ENCODE measurements at regions not wholly inside any gene's neighbourhood (a gene's known extent, or its start where the extent isn't known, plus 50 kb on each side); places are given as distances from the start of the nearest gene placed in this dataset.
"Not testable (repeated sequence)": the region's sequence is repeated elsewhere in the genome, so short reads cannot be mapped to it uniquely, and the experiment has no call there.

DNA sequence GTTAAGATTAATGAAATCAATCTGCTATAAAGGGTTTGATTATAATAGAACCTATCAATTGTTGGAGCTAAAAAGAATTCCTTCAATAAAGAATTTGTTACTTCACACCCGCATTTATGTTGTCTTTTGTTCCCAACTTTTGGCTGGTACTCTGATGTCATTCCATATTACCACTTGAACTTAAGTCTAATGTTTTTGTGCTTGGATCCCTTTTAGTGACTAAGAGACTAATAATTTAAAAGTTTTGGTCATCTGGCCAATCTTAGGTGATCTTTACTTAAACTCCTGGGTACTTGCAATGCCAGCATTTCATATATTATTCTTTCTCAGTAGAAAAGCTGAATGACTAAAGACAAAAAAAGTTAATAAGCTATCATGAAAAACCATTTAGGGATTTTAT, 113.0 kb downstream of the TMEM30B start:
- peak; percentile 53 for DNase-seq (ENCODE audit: low read depth, low spot score)

DNA sequence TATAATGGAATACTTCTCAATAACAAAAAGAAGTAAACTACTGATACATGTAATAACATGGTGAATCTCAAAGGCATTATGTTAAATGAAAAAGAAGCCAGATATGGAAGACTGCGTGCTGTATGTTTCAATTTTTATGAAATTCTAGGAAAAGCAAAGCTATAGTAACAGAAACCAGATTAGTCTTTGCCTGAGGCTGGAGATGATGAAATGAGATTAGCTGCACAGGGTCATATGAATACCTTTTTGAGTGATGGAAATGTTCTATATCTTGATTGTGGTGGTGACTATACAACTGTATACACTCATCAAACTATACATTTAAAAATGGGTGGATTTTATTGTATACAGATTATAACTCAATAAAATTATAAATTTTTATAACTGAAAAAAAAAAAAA, 113.5 kb downstream of the TMEM30B start:
- no peak for DNase-seq (ENCODE audit: low read depth, low spot score)

DNA sequence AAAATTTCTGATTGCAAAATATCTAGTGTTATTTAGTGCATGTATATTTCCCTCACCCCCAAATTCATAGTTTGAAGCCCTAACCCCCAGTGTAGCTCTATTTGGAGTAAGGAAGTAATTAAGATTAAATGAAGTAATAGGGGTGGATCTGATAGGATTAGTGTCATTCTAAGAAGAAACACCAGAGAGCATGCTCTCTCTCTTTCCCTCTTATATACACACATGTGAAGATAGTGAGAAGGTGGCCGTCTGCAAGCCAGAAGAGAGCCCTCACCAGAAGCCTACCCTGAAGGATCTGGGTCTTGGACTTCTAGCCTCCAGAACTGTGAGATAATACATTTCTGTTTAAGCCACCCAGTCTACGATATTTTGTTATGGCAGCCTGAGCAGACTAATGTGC, 120.3 kb downstream of the TMEM30B start:
- no peak for DNase-seq (ENCODE audit: low read depth, low spot score)

DNA sequence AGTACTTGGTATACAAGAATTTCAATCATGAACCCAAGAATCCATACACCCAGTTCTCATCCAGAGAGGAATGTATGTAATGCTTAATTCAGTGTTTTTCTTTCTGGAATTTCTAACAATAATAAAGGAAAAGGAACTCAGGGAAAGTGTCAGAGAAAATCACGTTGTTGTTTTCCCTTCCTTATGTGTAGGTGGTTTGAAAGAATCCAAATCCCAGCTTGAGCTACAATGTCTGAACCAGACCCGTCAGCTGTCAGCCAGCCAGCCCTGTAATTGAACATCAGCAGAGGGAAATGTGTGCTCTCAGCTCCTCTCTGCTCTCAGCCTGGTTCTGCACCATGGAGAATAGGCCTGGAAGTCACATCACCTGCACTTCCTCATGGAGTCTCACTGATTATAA, 126.5 kb downstream of the TMEM30B start:
- DNase-seq (ENCODE audit: low read depth, low spot score), result peak; percentile 77

DNA sequence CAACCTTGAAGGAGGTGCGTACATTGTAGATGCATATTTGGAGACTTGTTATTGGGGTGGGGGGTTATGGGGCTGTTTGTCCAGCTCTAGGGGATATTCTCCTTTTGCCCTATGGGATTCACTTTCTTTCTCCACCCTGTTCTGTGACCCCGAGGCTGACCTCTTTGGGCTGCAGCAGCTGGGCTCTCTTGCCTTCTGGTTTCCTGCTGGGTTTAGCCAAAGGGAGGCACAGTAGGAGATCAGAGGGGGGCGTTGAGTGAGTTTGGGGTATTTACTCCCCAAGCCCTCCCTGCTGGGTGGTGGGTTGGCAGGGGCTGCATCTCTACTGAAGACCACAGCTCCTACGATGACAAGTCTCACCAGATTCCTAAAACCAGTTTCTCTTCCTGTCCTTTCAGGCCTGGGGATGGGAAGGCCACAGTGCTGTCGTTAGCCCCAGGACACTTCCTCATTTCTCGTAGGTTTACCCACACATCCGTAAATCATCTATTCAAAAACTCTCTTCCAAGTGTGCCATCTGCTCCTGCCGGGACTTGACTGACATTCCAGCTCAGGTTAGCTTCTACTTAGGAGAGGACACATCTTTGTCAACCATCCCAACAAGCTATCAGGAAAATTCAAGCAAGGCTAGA, 127.1 kb downstream of the TMEM30B start:
- no peak for DNase-seq (ENCODE audit: low read depth, low spot score)

DNA sequence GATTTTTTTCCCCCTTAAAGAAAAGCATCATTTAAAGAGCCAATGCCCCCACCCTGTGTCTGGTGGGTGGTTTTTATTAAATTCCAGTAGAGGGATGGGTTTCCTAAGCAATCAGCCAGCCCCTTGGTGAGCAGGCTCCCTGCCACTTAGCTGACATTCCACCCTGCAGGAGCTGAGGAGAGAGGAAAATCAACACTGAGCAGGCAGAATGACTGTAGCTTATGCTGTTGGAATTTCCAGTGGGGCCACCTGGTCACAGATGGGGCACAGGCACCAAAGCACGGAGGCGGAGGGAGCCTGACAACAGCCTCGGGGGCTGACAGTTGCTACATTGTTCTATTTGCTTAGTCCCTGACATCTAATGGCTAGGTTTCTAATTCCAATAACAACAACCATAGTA, 127.7 kb downstream of the TMEM30B start:
- DNase-seq (ENCODE audit: low read depth, low spot score), result peak; percentile 87

DNA sequence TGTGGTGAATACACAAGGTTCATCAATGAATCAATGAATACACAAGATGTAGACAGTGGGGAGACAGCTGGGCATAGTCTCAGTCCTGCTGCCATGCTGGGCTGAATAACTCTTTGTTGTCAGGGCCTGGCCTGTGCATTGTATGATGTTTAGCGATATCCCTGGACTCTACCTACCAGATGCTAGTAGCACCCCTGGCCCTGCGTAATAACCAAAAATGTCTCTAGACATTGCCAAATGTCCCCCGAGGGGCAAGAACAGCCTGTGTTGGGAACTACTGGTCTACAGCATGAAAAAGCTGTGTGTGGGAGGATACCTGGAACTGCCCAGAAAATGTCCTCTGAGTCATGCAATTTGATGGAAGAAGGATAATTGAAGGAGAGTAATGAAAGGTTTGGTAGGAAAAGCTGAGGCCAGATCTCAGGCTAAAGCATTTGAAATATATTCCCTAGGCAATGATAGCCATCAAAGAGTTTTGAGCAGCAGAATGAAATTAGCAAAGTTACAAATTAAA, 128.2 kb downstream of the TMEM30B start:
- DNase-seq (ENCODE audit: low read depth, low spot score), result peak; percentile 78

DNA sequence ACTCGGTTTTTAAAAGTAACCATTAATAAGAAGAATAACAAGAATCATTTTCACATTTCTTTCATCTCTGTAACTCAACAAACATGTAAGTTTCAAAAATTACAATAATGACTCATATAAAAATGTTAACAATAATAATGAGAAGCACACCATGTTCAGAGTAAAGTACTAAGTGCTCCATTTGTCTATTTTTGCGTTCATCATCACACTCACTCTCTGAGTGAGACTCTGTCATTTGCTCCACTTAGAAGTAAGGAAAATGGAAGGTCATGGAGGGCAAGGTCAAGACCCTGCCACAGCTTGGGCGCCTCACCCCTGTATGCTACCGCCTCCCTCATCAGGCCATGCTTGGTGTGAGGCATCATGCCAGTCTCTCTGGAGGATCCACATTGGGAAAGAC, 129.9 kb downstream of the TMEM30B start:
- no peak for DNase-seq (ENCODE audit: low read depth, low spot score)

DNA sequence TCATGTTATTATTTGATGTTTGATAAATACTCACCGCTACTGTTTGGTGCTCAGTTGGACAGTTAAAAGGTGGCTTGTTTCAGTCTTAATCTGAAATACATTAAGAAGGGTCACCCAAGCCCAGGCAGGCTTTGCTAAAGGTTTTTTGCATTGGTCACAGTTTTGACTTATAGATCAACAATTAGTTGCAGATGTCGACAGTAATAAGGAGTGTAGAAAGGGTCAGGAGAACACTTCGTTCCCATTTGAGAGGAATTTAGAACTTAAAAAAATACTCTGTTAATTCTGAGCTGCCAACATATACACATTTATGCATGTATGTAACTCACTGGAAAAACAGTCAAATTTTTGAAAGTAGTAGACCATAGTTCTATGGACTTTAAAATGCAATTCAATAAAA, 130.3 kb downstream of the TMEM30B start:
- no peak for DNase-seq (ENCODE audit: low read depth, low spot score)

DNA sequence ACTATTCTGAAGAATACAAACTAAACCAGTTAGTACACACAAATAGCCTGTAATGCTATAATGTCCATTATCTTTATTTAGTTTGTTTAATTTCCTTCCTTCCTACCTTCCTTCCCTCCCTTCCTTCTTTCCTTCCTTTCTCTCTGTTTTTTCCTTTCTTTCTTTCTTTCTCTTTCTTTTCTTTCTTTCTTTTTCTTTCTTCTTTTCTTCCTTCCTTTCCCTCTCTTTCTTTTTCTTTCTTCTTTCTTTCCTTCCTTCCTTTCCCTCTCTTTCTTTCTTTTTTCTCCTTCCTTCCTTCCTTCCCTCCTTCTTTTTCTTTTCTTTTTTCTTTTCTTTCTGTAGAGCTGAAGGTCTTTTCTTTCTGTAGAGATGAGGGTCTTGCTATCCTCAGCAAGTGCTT, 131.2 kb downstream of the TMEM30B start:
- no peak for DNase-seq (ENCODE audit: low read depth, low spot score)

DNA sequence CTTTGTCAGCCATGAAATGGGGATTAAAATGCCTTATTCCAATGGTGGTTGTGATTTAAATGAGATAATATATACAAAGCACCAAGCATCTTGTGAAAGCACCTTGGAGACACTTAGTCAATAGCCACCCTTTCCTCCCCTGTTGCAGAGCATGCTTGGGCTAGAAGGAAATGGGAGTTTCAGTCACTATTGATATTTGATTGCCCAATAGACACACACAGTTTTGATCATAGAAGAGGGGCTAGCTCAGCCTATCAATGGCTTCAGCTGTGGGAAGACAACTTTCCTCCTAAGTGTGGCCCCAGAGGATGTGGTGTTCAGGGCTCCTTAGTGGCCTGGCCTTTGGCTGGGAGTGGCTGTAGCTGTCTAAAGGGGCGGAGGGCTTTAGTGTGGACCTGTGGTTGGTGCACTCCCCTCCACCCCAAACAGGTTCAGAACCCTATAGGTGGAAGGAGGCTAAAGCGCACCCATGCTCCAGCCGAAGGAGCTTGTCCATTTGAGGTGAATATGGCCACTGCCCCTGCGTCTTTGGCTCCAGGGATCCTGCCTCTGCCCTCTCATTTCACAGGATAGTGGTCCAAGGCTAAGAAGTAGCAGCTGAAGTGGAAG, 132.3 kb downstream of the TMEM30B start:
- no peak for DNase-seq (ENCODE audit: low read depth, low spot score)

DNA sequence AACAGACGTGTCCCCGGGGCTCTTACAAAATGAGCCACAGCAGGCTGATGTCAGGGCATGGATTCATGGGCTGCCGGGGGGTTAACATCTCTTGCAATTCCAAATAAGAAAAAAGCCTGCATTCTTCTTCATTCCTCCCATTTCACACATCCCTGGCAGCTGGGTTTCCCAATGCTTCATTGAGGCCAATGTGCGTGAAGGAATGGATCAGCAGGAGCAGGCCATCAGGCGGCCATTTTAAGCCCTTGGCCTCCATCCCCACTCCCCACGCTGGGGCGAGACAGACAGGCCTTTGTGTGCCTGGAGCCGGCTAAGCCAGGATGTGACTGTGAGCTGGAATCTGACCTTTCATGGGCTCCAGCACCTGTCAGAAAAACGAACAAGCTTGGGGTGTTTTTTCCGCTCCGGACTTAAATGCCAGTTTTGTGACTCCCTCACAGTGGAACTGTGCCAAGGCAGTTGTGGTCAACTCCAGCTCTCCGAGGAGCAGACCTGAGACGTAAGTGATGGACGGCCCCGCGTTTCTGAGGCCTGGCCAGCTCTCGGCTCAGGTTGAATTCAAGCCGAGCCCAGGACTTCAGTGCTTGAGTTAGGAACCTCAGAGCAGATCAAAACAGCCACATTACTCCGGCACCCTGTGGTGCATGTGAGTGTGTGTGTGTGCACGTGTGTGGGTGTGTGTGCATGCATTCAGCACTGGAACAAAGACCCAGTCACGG, 133.1 kb downstream of the TMEM30B start:
- peak; percentile 99 for DNase-seq (ENCODE audit: low read depth, low spot score)

DNA sequence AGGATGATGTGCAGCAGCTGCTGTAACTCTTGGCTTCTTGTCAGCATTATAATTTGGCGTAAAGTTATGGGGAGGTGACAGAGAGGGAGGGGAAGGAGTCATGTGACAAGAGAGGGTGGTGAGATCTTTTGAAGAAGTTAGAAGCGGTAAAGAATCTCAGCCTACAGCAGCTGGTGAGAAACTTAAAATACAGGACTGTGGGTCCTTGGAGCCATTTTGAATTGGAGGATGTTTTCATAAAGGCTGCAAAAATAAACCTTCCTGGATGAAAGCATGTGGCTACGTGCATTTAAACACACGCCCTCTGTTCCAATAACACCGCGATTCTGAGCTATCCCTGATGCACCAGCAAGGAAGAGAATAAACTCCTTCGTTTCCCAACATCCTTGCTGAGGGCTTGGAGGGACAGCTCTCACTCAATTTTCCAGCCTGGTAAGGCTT, 133.7 kb downstream of the TMEM30B start:
- peak; percentile 46 for DNase-seq (ENCODE audit: low read depth, low spot score)

DNA sequence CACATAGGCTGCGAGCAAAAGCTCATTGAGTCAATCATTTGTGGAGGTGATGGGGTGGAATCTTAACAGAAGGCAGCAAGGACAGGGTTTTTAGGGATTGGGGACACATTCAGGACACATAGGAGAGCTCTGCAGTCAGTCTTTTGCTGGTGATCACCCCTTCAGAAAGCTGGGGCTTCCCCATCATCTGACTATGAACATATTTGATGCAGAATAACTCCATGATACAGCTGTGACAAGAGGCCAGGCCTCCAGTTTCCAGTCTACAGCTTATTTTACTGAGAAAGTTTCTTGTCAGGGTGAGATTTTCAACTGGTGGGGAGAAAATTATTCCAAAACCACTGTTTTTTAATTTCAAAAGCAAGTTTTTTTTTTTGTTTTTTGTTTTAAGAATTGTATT, 134.2 kb downstream of the TMEM30B start:
- DNase-seq (ENCODE audit: low read depth, low spot score), result no peak

DNA sequence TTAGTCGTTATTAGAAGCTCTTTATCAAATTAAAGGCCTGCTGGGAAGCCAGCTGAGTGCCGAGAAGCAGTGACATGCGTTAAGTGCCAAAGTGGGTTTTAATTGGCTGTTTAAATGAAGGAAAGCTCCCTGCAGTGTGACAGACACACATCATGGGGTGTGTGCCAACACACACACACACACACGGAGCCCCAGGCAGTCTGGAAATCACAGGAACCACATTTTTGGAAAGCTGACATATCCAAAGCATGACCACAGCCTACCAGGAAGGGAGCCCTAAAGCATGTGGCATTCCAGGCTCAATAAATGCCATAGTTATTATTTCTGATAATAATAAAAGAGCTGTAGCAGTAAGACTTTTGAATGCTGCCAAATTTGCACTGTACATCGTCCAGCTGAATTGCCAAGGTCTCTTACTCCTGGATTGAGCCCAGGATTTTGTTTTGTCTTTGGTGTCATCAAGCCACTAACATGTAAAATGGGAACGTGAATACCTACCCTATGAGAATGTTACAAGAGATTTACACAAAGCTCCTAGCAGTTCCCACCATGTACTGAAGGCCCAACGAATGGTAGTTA, 135.1 kb downstream of the TMEM30B start:
- peak; percentile 93 for DNase-seq (ENCODE audit: low read depth, low spot score)

DNA sequence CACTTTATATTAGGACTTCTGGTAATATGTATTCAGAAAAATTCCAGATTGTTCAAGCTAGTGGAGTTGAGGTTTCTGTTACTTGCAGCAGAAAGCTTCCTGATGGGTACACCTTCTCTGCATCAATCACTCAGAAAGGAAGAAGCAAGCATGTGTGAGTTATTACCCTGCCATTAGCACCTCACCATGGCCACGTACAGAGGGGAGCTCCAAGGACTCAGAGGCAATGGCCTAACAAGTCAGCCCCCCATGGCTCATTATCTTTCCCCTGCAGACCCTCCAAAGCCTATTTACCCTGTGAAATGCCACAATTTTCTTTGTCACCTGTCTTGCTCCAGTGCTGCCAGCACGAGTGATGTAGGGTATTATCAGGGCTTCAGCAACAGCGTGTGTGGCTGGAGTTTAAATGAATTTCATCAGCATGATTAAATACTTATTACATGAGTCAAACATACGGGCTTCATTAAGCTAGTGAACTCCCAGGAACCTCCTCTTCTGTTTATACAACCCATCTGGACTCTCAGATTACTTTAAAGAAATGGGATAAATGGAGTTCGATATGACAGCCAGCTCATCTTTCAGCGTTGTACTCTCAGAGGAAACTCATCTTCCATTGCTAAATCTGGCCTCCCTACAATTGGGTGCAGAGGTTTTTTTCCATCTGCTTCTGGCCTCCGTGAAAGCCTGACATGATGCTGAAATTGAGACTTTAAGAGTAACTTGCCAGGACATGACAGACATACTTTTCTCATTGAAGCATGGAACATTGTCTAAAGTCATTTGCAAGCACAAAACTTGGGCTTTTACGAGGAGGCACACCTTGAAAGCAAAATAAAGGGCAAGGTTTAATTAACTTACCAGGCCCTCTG, 135.9 kb downstream of the TMEM30B start:
- DNase-seq (ENCODE audit: low read depth, low spot score), result peak; percentile 77

DNA sequence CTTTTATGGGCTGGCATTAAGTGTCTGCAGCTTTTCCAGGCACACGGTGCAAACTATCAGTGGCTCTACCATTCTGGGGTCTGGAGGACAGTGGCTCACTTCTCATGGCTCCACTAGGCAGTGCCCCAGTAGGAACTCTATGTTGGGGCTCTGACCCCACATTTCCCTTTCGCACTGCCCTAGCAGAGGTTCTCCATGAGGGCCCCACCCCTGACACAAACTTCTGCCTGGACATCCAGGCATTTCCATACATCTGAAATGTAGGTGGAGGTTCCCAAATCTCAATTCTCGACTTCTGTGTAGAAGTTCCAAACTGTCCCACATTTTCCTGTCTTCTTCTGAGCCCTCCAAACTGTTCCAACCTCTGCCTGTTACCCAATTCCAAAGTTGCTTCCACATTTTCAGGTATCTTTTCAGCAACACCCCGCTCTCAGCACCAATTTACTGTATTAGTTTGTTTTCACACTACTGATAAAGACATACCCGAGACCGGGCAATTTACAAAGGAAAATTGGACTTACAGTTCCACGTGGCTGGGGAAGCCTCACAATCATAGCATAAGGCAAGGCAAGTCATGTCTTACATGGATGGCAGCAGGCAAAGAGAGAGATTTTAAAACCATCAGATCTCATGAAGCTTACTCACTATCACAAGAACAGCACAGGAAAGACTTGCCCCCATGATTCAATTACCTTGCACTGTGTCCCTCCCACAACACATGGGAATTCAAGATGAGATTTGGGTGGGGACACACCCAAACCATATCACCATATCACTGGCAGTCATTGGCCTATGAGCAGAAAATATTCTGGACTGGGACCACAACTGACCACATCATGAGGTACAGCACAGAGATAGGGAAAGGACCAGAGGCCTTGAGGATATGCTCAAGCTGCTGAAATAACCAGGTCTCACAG, 136.8 kb downstream of the TMEM30B start:
- DNase-seq (ENCODE audit: low read depth, low spot score), result not testable (repeated sequence)

DNA sequence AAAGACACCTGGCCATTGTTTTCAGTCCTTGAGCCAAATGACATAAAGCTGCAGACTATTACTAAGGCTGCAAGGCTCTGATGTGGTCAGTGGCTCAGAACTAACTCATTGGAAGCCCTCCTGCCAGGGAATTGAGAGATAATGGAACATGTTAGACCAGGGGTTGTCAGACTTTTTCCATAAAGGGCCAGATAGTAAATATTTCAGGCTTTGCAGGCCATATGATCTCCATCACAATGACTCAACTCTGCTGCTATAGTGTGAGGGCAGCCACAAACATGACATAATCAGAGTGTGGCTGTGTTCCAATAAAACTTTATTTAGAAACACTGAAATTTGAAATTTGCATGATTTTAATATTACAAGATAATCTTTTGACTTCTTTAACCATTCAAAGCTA, 140.3 kb downstream of the TMEM30B start:
- DNase-seq (ENCODE audit: low read depth, low spot score), result peak; percentile 76

DNA sequence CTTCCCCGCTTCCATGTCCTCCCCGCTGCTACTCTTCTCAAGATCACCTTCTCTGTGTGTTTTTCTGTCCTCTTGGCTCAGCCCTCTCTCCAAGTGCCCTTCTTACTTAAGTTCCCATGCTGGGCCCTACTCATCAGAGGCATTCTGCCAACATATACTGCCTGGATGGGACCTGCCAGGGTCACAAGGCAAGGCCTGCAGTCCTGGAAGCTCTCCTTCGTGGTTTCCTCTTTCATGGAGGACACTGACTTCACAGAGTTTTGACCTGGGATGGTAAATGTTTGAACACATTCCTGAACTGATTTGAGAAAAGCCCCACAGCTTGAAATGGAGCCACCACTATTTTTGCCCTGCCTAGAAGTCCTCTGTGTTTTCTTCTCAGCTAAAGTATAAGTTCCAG, 140.9 kb downstream of the TMEM30B start:
- no peak for DNase-seq (ENCODE audit: low read depth, low spot score)

DNA sequence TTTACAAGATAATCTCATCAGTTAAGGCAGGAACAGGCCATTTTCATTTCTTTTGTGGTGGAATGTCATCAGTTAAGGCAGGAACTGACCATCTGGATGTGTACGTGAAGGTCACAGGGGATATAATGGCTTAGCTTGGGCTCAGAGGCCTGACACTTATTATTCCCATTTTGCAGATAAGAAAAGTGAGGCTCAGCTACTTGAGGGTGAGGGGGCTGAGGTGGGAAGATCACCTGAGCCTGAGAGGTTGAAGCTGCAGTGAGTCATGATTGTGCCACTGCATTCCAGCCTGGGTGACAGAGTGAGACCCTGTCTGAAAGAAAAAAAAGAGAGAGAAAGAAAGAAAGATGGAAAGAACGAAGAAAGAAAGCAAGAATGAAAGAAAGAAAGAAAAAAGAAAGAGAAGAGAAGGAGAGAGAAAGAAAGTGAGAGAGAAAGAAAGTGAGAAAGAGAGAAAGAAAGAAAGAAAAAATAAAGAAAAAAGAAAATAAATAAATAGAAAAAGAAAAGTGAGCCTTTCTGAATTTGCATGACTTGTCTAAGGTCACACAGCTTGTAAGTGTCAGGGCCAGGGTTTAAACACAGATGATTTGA, 142.0 kb downstream of the TMEM30B start:
- no peak for DNase-seq (ENCODE audit: low read depth, low spot score)

Data from astrocyte of the hippocampus (primary cell).